ENCODE measurements at regions not wholly inside any gene's neighbourhood (a gene's known extent, or its start where the extent isn't known, plus 50 kb on each side); places are given as distances from the start of the nearest gene placed in this dataset.

GRCh38 chr15:69991551-69991980, 106.2 kb downstream of the TLE3 start:
- H3K27me3 ChIP-seq = no peaks in the 10 kb centered on the region
- no peak for TF ChIP-seq POLR2A (IDR thresholded peaks at IDR 0.05)
- TF ChIP-seq, protein P1, sequence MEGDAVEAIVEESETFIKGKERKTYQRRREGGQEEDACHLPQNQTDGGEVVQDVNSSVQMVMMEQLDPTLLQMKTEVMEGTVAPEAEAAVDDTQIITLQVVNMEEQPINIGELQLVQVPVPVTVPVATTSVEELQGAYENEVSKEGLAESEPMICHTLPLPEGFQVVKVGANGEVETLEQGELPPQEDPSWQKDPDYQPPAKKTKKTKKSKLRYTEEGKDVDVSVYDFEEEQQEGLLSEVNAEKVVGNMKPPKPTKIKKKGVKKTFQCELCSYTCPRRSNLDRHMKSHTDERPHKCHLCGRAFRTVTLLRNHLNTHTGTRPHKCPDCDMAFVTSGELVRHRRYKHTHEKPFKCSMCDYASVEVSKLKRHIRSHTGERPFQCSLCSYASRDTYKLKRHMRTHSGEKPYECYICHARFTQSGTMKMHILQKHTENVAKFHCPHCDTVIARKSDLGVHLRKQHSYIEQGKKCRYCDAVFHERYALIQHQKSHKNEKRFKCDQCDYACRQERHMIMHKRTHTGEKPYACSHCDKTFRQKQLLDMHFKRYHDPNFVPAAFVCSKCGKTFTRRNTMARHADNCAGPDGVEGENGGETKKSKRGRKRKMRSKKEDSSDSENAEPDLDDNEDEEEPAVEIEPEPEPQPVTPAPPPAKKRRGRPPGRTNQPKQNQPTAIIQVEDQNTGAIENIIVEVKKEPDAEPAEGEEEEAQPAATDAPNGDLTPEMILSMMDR (IDR thresholded peaks at IDR 0.05) = no peak
- H3K27ac ChIP-seq = no peak overlapping the region
- intact Hi-C loops (cut with DNase I) = no loop called here
- no peak overlapping the region for H3K4me3 ChIP-seq
- no peak for DNase-seq
- no peaks in the 10 kb centered on the region for H3K36me3 ChIP-seq
- H3K4me1 ChIP-seq (ENCODE audit: insufficient read depth) = no peaks in the 10 kb centered on the region
- no peaks in the 10 kb centered on the region for H3K9me3 ChIP-seq
- 52 to 64% (median 61%) methylated on average over 7 to 10 of the region's 10 CpGs for WGBS, 3 donors

DNA sequence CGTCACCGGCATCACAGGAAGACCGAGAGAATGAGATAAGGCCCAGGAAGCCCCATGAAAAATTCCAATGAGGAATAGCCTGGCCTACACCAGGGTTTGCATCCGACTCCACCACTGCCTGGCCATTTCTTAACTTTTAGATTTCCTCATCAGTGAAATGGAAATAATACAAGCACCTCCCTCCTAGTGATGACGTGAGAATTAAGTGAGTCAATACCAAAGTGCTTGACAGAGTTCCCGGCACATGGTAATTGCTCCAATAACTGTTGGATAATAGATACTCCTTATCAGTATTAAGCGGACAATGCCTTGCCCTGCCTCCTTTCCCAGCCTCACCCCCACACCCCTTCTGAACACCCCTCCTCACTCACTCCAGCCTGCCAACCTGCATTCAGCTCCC, 105.4 kb downstream of the TLE3 start:
- no peak for TF ChIP-seq EP300 (IDR thresholded peaks at IDR 0.05)
- TF ChIP-seq, protein P1 (IDR thresholded peaks at IDR 0.05) = no peak
- DNase-seq = no peak
- 48 to 71% (median 60%) methylated on average over 7 of the region's 7 CpGs for WGBS, 3 donors

DNA sequence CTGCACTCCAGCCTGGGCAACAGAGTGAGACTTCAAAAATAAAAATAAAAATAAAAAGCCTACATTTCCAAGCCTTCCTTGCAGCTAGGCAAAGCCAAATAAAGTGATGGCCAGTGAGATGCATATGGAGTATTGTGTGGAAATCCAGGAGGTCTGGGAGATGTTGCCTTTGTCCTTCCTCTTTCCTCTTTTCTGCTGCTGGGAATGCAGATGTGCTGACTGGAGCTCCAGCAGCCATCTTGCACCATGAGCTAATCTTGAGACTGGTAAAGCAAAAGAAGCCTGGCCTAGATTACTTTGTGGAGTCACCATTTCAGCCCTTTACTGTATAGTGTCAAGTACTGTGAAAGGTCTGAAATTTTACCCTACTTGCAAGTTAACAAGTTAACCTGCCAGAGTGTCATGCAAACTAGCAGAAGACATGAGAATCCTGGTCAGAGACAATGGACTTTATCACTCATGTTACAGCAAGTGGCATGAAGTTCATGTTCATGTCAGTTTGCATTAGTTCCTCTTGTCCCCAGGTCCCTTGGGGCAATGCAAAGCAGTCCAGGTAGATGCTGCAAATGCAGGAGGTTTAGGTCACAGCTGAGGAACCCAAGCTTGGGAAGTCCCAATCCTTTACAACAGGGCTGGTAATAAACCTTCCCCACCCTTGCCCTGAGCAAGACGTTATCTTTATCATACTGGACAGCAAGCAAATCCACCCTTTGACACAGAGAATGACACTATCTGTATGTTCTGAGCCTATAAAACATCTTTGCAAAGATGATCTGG, 103.1 kb downstream of the TLE3 start:
- no peak for DNase-seq
- Histone ChIP-seq H3K4me3 (no peak overlapping the region), H3K4me1 (ENCODE audit: insufficient read depth) (no peaks in the 10 kb centered on the region), H3K27ac (no peak overlapping the region), H3K36me3 (no peaks in the 10 kb centered on the region), H3K9me3 (no peaks in the 10 kb centered on the region), H3K27me3 (no peaks in the 10 kb centered on the region)
- no peak for TF ChIP-seq POLR2A (IDR thresholded peaks at IDR 0.05)
- TF ChIP-seq, protein P1 (IDR thresholded peaks at IDR 0.05) = no peak
- no peak for TF ChIP-seq EP300 (IDR thresholded peaks at IDR 0.05)
- 28 to 71% (median 37%) methylated on average over 1 of the region's 1 CpG for WGBS, 3 donors
- intact Hi-C loops (cut with DNase I) = no loop called here

More for the DNA sequence above, 105.4 kb downstream of the TLE3 start:
- H3K27me3 ChIP-seq = no peaks in the 10 kb centered on the region
- no peak overlapping the region for H3K4me3 ChIP-seq
- no peaks in the 10 kb centered on the region for H3K36me3 ChIP-seq
- H3K9me3 ChIP-seq = no peaks in the 10 kb centered on the region
- intact Hi-C loops (cut with DNase I) = no loop called here
- H3K4me1 ChIP-seq (ENCODE audit: insufficient read depth) = no peaks in the 10 kb centered on the region
- H3K27ac ChIP-seq = no peak overlapping the region

GRCh38 chr15:69996321-69997160, 101.2 kb downstream of the TLE3 start:
- intact Hi-C loops (cut with DNase I) = no loop called here
- no peak for DNase-seq
- Histone ChIP-seq H3K4me1 (ENCODE audit: insufficient read depth) (no peaks in the 10 kb centered on the region), H3K4me3 (no peak overlapping the region), H3K27ac (no peak overlapping the region), H3K36me3 (no peaks in the 10 kb centered on the region), H3K9me3 (no peaks in the 10 kb centered on the region), H3K27me3 (no peaks in the 10 kb centered on the region)
- 52 to 66% (median 54%) methylated on average over 15 of the region's 15 CpGs for WGBS, 3 donors
- TF ChIP-seq POLR2A (IDR thresholded peaks at IDR 0.05) (no peak), EP300 (IDR thresholded peaks at IDR 0.05) (no peak)
- TF ChIP-seq, protein P1 (IDR thresholded peaks at IDR 0.05) = no peak
